ENCODE measurements at regions not wholly inside any gene's neighbourhood (a gene's known extent, or its start where the extent isn't known, plus 50 kb on each side); places are given as distances from the start of the nearest gene placed in this dataset.

DNA sequence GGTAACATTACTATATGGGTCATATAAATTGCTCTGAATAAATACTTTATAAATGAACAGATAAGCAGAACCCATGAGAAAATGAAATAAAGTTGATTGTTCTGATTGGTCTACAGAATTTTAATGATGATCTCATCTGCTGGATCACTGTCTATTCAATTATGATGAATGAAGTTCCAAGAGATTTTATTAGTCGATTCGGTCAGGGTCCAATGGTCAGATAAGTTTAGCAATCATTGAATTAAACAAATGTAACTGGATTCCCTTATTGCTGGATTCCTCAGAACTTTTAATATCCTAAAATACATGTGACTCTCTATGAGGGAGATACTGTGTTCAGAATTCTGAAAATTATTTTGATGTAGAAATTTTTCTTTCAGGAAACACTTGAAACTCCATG, 715.2 kb downstream of the EPM2A start:
- TF ChIP-seq POLR2A (IDR thresholded peaks at IDR 0.05) = no peak
- TF ChIP-seq, protein P1, sequence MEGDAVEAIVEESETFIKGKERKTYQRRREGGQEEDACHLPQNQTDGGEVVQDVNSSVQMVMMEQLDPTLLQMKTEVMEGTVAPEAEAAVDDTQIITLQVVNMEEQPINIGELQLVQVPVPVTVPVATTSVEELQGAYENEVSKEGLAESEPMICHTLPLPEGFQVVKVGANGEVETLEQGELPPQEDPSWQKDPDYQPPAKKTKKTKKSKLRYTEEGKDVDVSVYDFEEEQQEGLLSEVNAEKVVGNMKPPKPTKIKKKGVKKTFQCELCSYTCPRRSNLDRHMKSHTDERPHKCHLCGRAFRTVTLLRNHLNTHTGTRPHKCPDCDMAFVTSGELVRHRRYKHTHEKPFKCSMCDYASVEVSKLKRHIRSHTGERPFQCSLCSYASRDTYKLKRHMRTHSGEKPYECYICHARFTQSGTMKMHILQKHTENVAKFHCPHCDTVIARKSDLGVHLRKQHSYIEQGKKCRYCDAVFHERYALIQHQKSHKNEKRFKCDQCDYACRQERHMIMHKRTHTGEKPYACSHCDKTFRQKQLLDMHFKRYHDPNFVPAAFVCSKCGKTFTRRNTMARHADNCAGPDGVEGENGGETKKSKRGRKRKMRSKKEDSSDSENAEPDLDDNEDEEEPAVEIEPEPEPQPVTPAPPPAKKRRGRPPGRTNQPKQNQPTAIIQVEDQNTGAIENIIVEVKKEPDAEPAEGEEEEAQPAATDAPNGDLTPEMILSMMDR (IDR thresholded peaks at IDR 0.05) = no peak
- TF ChIP-seq POLR2AphosphoS5 (IDR thresholded peaks at IDR 0.05) = no peak

Data from suprapubic skin (tissue), 4 donors.